ENCODE measurements at regions not wholly inside any gene's neighbourhood (a gene's known extent, or its start where the extent isn't known, plus 50 kb on each side); places are given as distances from the start of the nearest gene placed in this dataset.

- Histone ChIP-seq H4K20me1 (ENCODE audit: insufficient read depth, low read length) (no peaks in the 10 kb centered on the region), H3K27me3 (ENCODE audit: insufficient read depth, low read length) (no peaks in the 10 kb centered on the region), H3K9me3 (ENCODE audit: low read depth, low read length) (no peaks in the 10 kb centered on the region), H3K79me2 (ENCODE audit: insufficient read depth, low read length) (no peaks in the 10 kb centered on the region), H3K4me2 (ENCODE audit: insufficient read depth, low read length) (no peak overlapping the region), H3K36me3 (ENCODE audit: insufficient read depth, low read length) (no peaks in the 10 kb centered on the region), H2AFZ (ENCODE audit: low read length) (no peak overlapping the region), H3K4me1 (ENCODE audit: insufficient read depth, low read length) (no peaks in the 10 kb centered on the region), H3K27ac (ENCODE audit: low read depth, low read length) (no peak overlapping the region), H3K4me3 (ENCODE audit: insufficient read depth, low read length) (no peak overlapping the region)
- no peak for TF ChIP-seq CTCF (IDR thresholded peaks at IDR 0.05; ENCODE audit: extremely low read depth, low read depth, low read length)
- no peak for DNase-seq (ENCODE audit: insufficient read length, low spot score, missing footprints)
Observed at GRCh38 chr3:99287876-99288275, 350.5 kb upstream of the COL8A1 start.

DNA sequence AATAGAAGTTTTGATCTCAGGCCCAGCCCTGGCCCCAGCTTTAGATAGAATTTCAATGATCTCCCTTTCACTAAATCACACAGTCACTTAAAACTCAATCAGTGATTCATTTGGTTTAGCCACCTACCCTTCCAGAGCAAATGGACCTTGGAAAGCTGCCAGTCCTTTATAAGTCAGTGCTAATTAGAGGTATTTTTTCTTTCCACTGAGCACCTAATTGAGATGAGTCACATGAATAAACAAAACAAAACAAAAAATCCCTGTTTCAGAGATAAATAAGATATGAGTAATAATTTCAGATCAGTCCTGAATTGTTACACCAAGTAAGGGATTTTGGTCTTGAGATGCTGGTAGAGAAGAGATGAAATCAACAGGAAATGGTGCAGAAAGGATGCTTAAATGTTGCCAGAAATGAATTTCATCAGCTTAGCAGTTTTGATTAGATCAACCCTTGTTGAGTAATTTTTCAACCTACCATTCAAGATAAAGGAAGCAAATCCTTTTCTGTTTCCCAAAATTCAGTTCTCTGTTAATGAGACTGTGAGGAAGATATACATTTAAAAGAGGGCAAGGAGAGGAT is 352.0 kb upstream of the COL8A1 start:
- Histone ChIP-seq H2AFZ (ENCODE audit: low read length) (no peak overlapping the region), H3K27ac (ENCODE audit: low read depth, low read length) (no peak overlapping the region), H4K20me1 (ENCODE audit: insufficient read depth, low read length) (no peaks in the 10 kb centered on the region), H3K9me3 (ENCODE audit: low read depth, low read length) (no peaks in the 10 kb centered on the region), H3K4me3 (ENCODE audit: insufficient read depth, low read length) (no peak overlapping the region), H3K4me2 (ENCODE audit: insufficient read depth, low read length) (no peak overlapping the region), H3K36me3 (ENCODE audit: insufficient read depth, low read length) (no peaks in the 10 kb centered on the region), H3K79me2 (ENCODE audit: insufficient read depth, low read length) (no peaks in the 10 kb centered on the region), H3K27me3 (ENCODE audit: insufficient read depth, low read length) (no peaks in the 10 kb centered on the region), H3K4me1 (ENCODE audit: insufficient read depth, low read length) (no peaks in the 10 kb centered on the region)
- no peak for DNase-seq (ENCODE audit: insufficient read length, low spot score, missing footprints)
- no peak for TF ChIP-seq CTCF (IDR thresholded peaks at IDR 0.05; ENCODE audit: extremely low read depth, low read depth, low read length)

DNA sequence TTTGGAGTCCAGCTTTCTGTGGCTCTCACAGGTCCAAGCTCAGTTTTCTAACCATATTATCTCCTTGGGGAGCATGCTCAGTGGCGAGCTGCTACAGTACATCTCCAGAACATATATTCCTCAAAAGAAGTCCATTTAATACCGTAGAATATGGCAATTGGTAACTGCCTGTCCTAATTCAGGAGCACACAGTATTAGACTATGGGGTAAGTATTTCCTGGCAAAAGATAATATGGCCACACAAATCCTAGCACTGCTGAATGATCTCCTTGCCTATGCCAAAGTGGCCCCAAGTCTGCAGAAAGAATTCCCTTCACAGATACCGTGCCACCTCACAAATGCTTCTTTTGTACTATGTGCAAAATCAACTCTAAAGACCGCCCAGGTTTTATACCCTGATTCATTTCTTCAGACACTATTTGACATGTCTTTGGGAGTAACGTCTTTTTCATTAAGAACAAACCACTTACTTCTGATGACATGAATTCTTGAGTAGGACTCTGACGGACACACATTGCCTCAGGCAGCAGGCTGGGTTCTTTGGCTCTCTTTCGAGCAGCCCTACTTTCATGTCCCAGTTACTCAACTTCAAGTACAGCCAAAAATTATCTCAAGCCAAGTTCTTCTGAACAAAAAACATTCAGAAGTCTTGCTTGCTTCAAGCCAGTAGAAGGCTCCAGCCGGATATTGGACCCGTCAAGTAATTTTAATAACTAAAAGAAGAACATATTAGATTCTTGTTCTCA is 368.3 kb upstream of the DCBLD2 start:
- Histone ChIP-seq H2AFZ (ENCODE audit: low read length) (no peak overlapping the region), H3K27ac (ENCODE audit: low read depth, low read length) (no peak overlapping the region), H3K79me2 (ENCODE audit: insufficient read depth, low read length) (no peaks in the 10 kb centered on the region), H3K27me3 (ENCODE audit: insufficient read depth, low read length) (no peaks in the 10 kb centered on the region), H4K20me1 (ENCODE audit: insufficient read depth, low read length) (no peaks in the 10 kb centered on the region), H3K36me3 (ENCODE audit: insufficient read depth, low read length) (no peaks in the 10 kb centered on the region), H3K4me1 (ENCODE audit: insufficient read depth, low read length) (no peaks in the 10 kb centered on the region), H3K9me3 (ENCODE audit: low read depth, low read length) (no peaks in the 10 kb centered on the region), H3K4me3 (ENCODE audit: insufficient read depth, low read length) (no peak overlapping the region), H3K4me2 (ENCODE audit: insufficient read depth, low read length) (no peak overlapping the region)
- DNase-seq (ENCODE audit: insufficient read length, low spot score, missing footprints) = no peak
- TF ChIP-seq CTCF (IDR thresholded peaks at IDR 0.05; ENCODE audit: extremely low read depth, low read depth, low read length) = no peak

DNA sequence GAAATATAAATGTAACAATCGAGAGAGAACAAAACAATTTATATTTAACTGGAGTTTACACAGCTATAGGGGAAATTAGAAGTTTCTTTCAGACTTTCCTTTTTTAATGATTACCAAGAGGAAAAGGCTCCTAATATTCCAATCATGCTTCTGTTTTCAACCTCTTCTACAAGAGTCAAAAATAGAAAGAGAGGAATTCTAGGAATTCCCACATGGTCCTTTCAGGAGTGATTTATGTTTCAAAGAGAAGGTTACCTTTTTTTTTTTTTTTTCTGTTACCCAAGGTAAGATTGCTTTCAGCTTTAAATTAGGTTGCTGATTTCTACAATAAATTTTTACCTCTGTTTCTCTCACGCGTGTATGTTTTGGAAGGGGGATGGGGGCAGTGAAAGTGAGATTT is 355.3 kb upstream of the DCBLD2 start:
- Histone ChIP-seq H3K9me3 (ENCODE audit: low read depth, low read length) (no peaks in the 10 kb centered on the region), H3K36me3 (ENCODE audit: insufficient read depth, low read length) (no peaks in the 10 kb centered on the region), H3K27me3 (ENCODE audit: insufficient read depth, low read length) (no peaks in the 10 kb centered on the region), H3K4me1 (ENCODE audit: insufficient read depth, low read length) (no peaks in the 10 kb centered on the region), H3K4me2 (ENCODE audit: insufficient read depth, low read length) (no peak overlapping the region), H3K27ac (ENCODE audit: low read depth, low read length) (no peak overlapping the region), H2AFZ (ENCODE audit: low read length) (no peak overlapping the region), H3K79me2 (ENCODE audit: insufficient read depth, low read length) (no peaks in the 10 kb centered on the region), H4K20me1 (ENCODE audit: insufficient read depth, low read length) (no peaks in the 10 kb centered on the region), H3K4me3 (ENCODE audit: insufficient read depth, low read length) (no peak overlapping the region)
- no peak for TF ChIP-seq CTCF (IDR thresholded peaks at IDR 0.05; ENCODE audit: extremely low read depth, low read depth, low read length)
- no peak for DNase-seq (ENCODE audit: insufficient read length, low spot score, missing footprints)

Data from osteoblast (primary cell).